H1 (cell line): ENCODE measurements at regions not wholly inside any gene's neighbourhood (a gene's known extent, or its start where the extent isn't known, plus 50 kb on each side); places are given as distances from the start of the nearest gene placed in this dataset.

Source experiments
- CTCF ChIA-PET: fragments of 300-600 bp; sonication (Branson Sonifier 250); formaldehyde crosslinking; loops from one replicate; lab custom pipeline; 2021; ENCODE audit not compliant: partially characterized antibody; lab: Charles Lee
- POLR2A ChIA-PET: fragments of 300-600 bp; sonication (Branson Sonifier 250); formaldehyde crosslinking; loops from one replicate; lab custom pipeline; 2021; ENCODE audit warnings: inconsistent platforms; ENCODE audit not compliant: partially characterized antibody; lab: Charles Lee
- DNase-seq, 2 experiments: peaks; one replicate each; pipeline versions ENCODE4 v3.0.0 to v3.0.0-alpha.2; 2010 to 2022; ENCODE audit warnings: low spot score in 2 of 2, low read depth in 1 of 2, mixed read lengths in 1 of 2
- FAIRE-seq: peaks from 2 replicates; lab custom pipeline; 2011; peaks lifted over from hg19 to GRCh38; lab: Jason Lieb, UNC
- H2AFZ ChIP-seq: 2 replicates; pipeline ENCODE4 v1.8.1; 2012; ENCODE audit warnings: low read length, inconsistent platforms
- H2AK5ac ChIP-seq: 2 replicates; pipeline ENCODE4 v1.6.1; 2013; ENCODE audit warnings: low read depth, low read length
- H2BK120ac ChIP-seq: replicated peaks from 2 replicates; pipeline ENCODE3; 2013; ENCODE audit warnings: low read depth, low read length, inconsistent platforms
- H2BK12ac ChIP-seq: 2 replicates; pipeline ENCODE4 v1.6.1; 2013; ENCODE audit warnings: low read depth, low read length
- H2BK15ac ChIP-seq: 2 replicates; pipeline ENCODE4 v1.6.1; 2013; ENCODE audit warnings: low read length
- H2BK20ac ChIP-seq: 2 replicates; pipeline ENCODE4 v1.6.1; 2013; ENCODE audit warnings: low read length
- H2BK5ac ChIP-seq: 2 replicates; pipeline ENCODE4 v1.6.1; 2013; ENCODE audit warnings: low read depth, low read length
- H3K14ac ChIP-seq: 2 replicates; pipeline ENCODE4 v1.6.1; 2013; ENCODE audit warnings: inconsistent platforms; ENCODE audit not compliant: insufficient read length
- H3K18ac ChIP-seq: 2 replicates; pipeline ENCODE4 v1.6.1; 2013; ENCODE audit warnings: low read length; ENCODE audit errors: extremely low read depth
- H3K23ac ChIP-seq: 2 replicates; pipeline ENCODE4 v1.6.1; 2013; ENCODE audit warnings: inconsistent platforms; ENCODE audit not compliant: insufficient read length
- H3K23me2 ChIP-seq: 2 replicates; pipeline ENCODE4 v1.6.1; 2013; ENCODE audit warnings: low read depth, low read length
- H3K27ac ChIP-seq: 2 replicates; pipeline ENCODE4 v1.6.1; 2011; ENCODE audit warnings: low read depth, low read length, inconsistent platforms
- H3K27me3 ChIP-seq, 4 experiments: replicated peaks in 1 of 4; 1 replicate in 1 of 4; 2 replicates in 3 of 4; pipeline versions ENCODE4 v1.6.1 to v1.8.1; 2011 to 2013; ENCODE audit warnings: low read length in 3 of 4, mild to moderate bottlenecking in 3 of 4, inconsistent platforms in 2 of 4, mixed read lengths in 2 of 4, moderate library complexity in 1 of 4; ENCODE audit not compliant: control insufficient read depth in 3 of 4, insufficient read depth in 3 of 4; ENCODE audit errors: extremely low read depth in 1 of 4
- H3K36me3 ChIP-seq, 4 experiments: 2 replicates each; pipeline versions ENCODE4 v1.6.1 to v1.8.1; 2011 to 2013; ENCODE audit warnings: mild to moderate bottlenecking in 4 of 4, low read length in 3 of 4, moderate library complexity in 2 of 4, control low read depth in 1 of 4, inconsistent platforms in 1 of 4; ENCODE audit not compliant: insufficient read depth in 4 of 4, control insufficient read depth in 2 of 4
- H3K4ac ChIP-seq: replicated peaks from 2 replicates; pipeline ENCODE3; 2013; ENCODE audit warnings: low read length, low read depth, mixed read lengths, inconsistent platforms; ENCODE audit not compliant: insufficient read length
- H3K4me1 ChIP-seq, 4 experiments: replicated peaks in 1 of 4; 1 replicate in 1 of 4; 2 replicates in 3 of 4; pipeline versions ENCODE4 v1.6.1 to v1.8.1; 2011 to 2013; ENCODE audit warnings: low read length in 3 of 4, inconsistent platforms in 2 of 4, mixed read lengths in 1 of 4; ENCODE audit not compliant: insufficient read depth in 4 of 4, control insufficient read depth in 3 of 4
- H3K4me2 ChIP-seq, 2 experiments: 2 replicates each; pipeline versions ENCODE4 v1.6.1 to v1.8.1; 2011 to 2013; ENCODE audit warnings: low read depth in 2 of 2, low read length in 2 of 2, control low read depth in 1 of 2, inconsistent platforms in 1 of 2, mild to moderate bottlenecking in 1 of 2; ENCODE audit not compliant: insufficient read depth in 1 of 2
- H3K4me3 ChIP-seq, 4 experiments: fragments of 200-600, 300-600 bp in 1 of 4; sonication (generic), shearing (Covaris generic), sonication (Bioruptor Twin) in 1 of 4; 2 replicates each; pipeline versions ENCODE4 v1.5.1 to v1.8.1; 2011 to 2016; ENCODE audit warnings: low read length in 4 of 4, low read depth in 3 of 4, control low read depth in 2 of 4, inconsistent platforms in 2 of 4, mild to moderate bottlenecking in 2 of 4, mixed read lengths in 1 of 4, moderate library complexity in 1 of 4; ENCODE audit not compliant: insufficient read depth in 2 of 4; ENCODE audit errors: extremely low read depth in 1 of 4
- H3K56ac ChIP-seq: replicated peaks from 2 replicates; pipeline ENCODE3; 2013; ENCODE audit warnings: low read depth, mild to moderate bottlenecking, mixed read lengths, low read length, inconsistent platforms; ENCODE audit not compliant: insufficient read length
- H3K79me1 ChIP-seq: 2 replicates; pipeline ENCODE4 v1.6.1; 2013; ENCODE audit warnings: low read depth, low read length, control low read depth
- H3K79me2 ChIP-seq, 2 experiments: 2 replicates each; pipeline versions ENCODE4 v1.6.1 to v1.8.1; 2012 to 2013; ENCODE audit warnings: low read length in 2 of 2, mild to moderate bottlenecking in 2 of 2, inconsistent platforms in 1 of 2; ENCODE audit not compliant: insufficient read depth in 2 of 2, control insufficient read depth in 1 of 2
- H3K9ac ChIP-seq, 4 experiments: replicated peaks in 1 of 4; 1 replicate in 1 of 4; 2 replicates in 3 of 4; pipeline versions ENCODE4 v1.6.1 to v1.8.1; 2011 to 2013; ENCODE audit warnings: low read depth in 3 of 4, low read length in 3 of 4, control low read depth in 2 of 4, mild to moderate bottlenecking in 2 of 4, moderate library complexity in 2 of 4, inconsistent platforms in 1 of 4; ENCODE audit errors: extremely low read depth in 1 of 4
- H3K9me3 ChIP-seq, 2 experiments: 2 replicates each; pipeline versions ENCODE4 v1.6.1 to v1.8.1; 2012 to 2013; ENCODE audit warnings: mild to moderate bottlenecking in 2 of 2, moderate library complexity in 2 of 2, control low read depth in 1 of 2, inconsistent platforms in 1 of 2, low read depth in 1 of 2, low read length in 1 of 2, mixed read lengths in 1 of 2; ENCODE audit not compliant: insufficient read depth in 2 of 2
- H4K20me1 ChIP-seq, 2 experiments: replicated peaks in 1 of 2; 2 replicates each; pipeline versions ENCODE3 to v1.8.1; 2011 to 2013; ENCODE audit warnings: inconsistent platforms in 2 of 2, low read length in 2 of 2, mild to moderate bottlenecking in 1 of 2; ENCODE audit not compliant: insufficient read depth in 2 of 2, control insufficient read depth in 1 of 2
- H4K5ac ChIP-seq: 2 replicates; pipeline ENCODE4 v1.6.1; 2013; ENCODE audit warnings: low read length, low read depth, mixed read lengths, inconsistent platforms; ENCODE audit not compliant: insufficient read length
- H4K8ac ChIP-seq: 2 replicates; pipeline ENCODE4 v1.8.0; 2013; ENCODE audit warnings: mild to moderate bottlenecking, moderate library complexity, low read length, inconsistent platforms; ENCODE audit not compliant: insufficient read depth; ENCODE audit errors: extremely low read depth
- H4K91ac ChIP-seq: replicated peaks from 2 replicates; pipeline ENCODE3; 2013; ENCODE audit warnings: low read length, mixed read lengths, inconsistent platforms; ENCODE audit not compliant: insufficient read length
- GTF2F1 ChIP-seq: IDR thresholded peaks from 2 replicates; pipeline ENCODE4 v1.6.1; 2012; ENCODE audit warnings: low read depth, low read length, improper control_type of control experiment, borderline replicate concordance
- WGBS, 2 experiments: shearing (Covaris generic) in 1 of 2; methylation state at CpG; one replicate each; pipeline versions ENCODE4 v1.1.6 to v1.1.7; 2013 to 2015; ENCODE audit warnings: low lambda C conversion rate in 2 of 2, mixed read lengths in 2 of 2, inconsistent platforms in 1 of 2, low coverage in 1 of 2, missing lambda C conversion rate in 1 of 2; ENCODE audit not compliant: insufficient replicate concordance in 2 of 2, insufficient coverage in 1 of 2, insufficient read length in 1 of 2; ENCODE audit errors: extremely low coverage in 1 of 2, missing lambda C conversion rate in 1 of 2; 5-methylcytosine and 5-hydroxymethylcytosine counted together

DNA sequence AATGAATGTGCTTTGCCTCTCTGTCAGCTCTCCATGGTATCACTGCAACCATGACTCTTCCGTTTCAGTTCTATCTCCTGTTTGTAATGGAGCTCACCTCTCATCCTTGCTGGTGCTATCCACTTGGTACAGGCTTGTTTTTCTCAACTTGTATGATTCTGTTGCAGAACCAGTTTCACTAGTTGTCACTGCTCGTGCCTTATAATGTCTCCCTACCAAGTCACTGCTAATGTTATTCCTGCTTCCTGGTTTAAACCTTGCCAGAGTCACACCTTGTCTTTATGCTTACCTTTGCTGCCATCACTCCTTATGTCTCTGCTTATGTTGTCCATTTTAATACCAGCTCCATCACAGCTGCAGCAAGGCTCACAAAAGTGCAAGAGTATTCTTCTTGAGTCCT is 1191.0 kb upstream of the LRRTM1 start:
- Histone ChIP-seq H3K9ac (no peak overlapping the region), H2BK20ac (no peak overlapping the region), H4K8ac (no peak overlapping the region), H3K23ac (no peak overlapping the region), H3K4ac (no peak overlapping the region), H2AK5ac (no peak overlapping the region), H3K9me3 (no peaks in the 10 kb centered on the region), H3K18ac (no peak overlapping the region), H2BK5ac (no peak overlapping the region), H3K4me3 (no peak overlapping the region), H3K14ac (no peak overlapping the region), H3K27me3 (no peaks in the 10 kb centered on the region), H3K79me1 (no peaks in the 10 kb centered on the region), H3K27ac (no peak overlapping the region), H2BK12ac (no peak overlapping the region), H3K4me1 (no peaks in the 10 kb centered on the region), H2AFZ (peak overlapping the region; percentile 25), H3K79me2 (no peaks in the 10 kb centered on the region), H4K20me1 (no peaks in the 10 kb centered on the region), H3K36me3 (no peaks in the 10 kb centered on the region), H3K23me2 (no peaks in the 10 kb centered on the region), H2BK15ac (no peak overlapping the region), H3K4me2 (no peak overlapping the region), H3K56ac (no peak overlapping the region), H4K5ac (no peak overlapping the region), H4K91ac (no peak overlapping the region), H2BK120ac (no peak overlapping the region)
- ChIA-PET CTCF (no interaction called here), POLR2A (no interaction called here)
- no peak for DNase-seq
- no peak for FAIRE-seq
- WGBS, 2 experiments: 96% methylated on average over 2 of the region's 2 CpGs; no CpG with 5 or more reads in 1 of the 2 experiments
- no peak for TF ChIP-seq GTF2F1
